CD4-positive, CD25-positive, alpha-beta regulatory T cell (primary cell): ENCODE measurements at regions not wholly inside any gene's neighbourhood (a gene's known extent, or its start where the extent isn't known, plus 50 kb on each side); places are given as distances from the start of the nearest gene placed in this dataset.

Source experiments
- ATAC-seq, 2 donors: fragments of 150-1000 bp; cut with Tn5 transposase; one replicate each; pipeline ENCODE4 v1.10.0; 2021; ENCODE audit warnings: low read depth in 2 of 2, moderate number of reproducible peaks in 2 of 2, moderate library complexity in 1 of 2
- DNase-seq, 3 donors: peaks; one replicate each; pipeline versions ENCODE4 v3.0.0 to v3.0.0-alpha.2; 2012 to 2022; ENCODE audit warnings: mixed read lengths in 1 of 3
- H3K27ac ChIP-seq: one replicate; pipeline ENCODE4 v1.7.0; 2013; ENCODE audit warnings: mild to moderate bottlenecking, low read length; ENCODE audit not compliant: insufficient read depth, poor library complexity, severe bottlenecking
- H3K27me3 ChIP-seq: one replicate; pipeline ENCODE4 v1.7.0; 2013; ENCODE audit warnings: low read length; ENCODE audit not compliant: control insufficient read depth, insufficient read depth
- H3K36me3 ChIP-seq: one replicate; pipeline ENCODE4 v1.7.0; 2013; ENCODE audit warnings: mild to moderate bottlenecking, low read length, moderate library complexity; ENCODE audit not compliant: control insufficient read depth, insufficient read depth
- H3K4me1 ChIP-seq: 2 replicates; pipeline ENCODE4 v1.7.0; 2013; ENCODE audit warnings: mild to moderate bottlenecking, low read length; ENCODE audit not compliant: insufficient read depth, control insufficient read depth, poor library complexity, severe bottlenecking
- H3K4me3 ChIP-seq: one replicate; pipeline ENCODE4 v1.7.0; 2013; ENCODE audit warnings: low read depth, mild to moderate bottlenecking, low read length, moderate library complexity
- H3K9me3 ChIP-seq, 2 experiments: 1 replicate in 1 of 2; 2 replicates in 1 of 2; pipeline ENCODE4 v1.7.0; 2013; ENCODE audit warnings: low read length in 2 of 2, mild to moderate bottlenecking in 1 of 2, moderate library complexity in 1 of 2; ENCODE audit not compliant: control insufficient read depth in 2 of 2
- H3K27ac Mint-ChIP-seq, 3 donors: one replicate each; pipeline ENCODE4 v1.8.0; 2020 to 2022; ENCODE audit warnings: mild to moderate bottlenecking in 3 of 3, mixed read lengths in 3 of 3, moderate library complexity in 2 of 3
- H3K27me3 Mint-ChIP-seq: one replicate; pipeline ENCODE4 v1.8.0; 2022; ENCODE audit warnings: mild to moderate bottlenecking, mixed read lengths
- H3K36me3 Mint-ChIP-seq: one replicate; pipeline ENCODE4 v1.8.0; 2020; ENCODE audit warnings: mixed read lengths
- H3K4me1 Mint-ChIP-seq, 4 donors: one replicate each; pipeline ENCODE4 v1.8.0; 2020 to 2022; ENCODE audit warnings: mixed read lengths in 4 of 4, mild to moderate bottlenecking in 1 of 4
- H3K4me3 Mint-ChIP-seq, 4 donors: one replicate each; pipeline ENCODE4 v1.8.0; 2020 to 2022; ENCODE audit warnings: mild to moderate bottlenecking in 4 of 4, mixed read lengths in 4 of 4, moderate library complexity in 3 of 4
- H3K9me3 Mint-ChIP-seq, 7 donors: one replicate each; pipeline ENCODE4 v1.8.0; 2020 to 2022; ENCODE audit warnings: mixed read lengths in 7 of 7, mild to moderate bottlenecking in 3 of 7, moderate library complexity in 2 of 7

DNA sequence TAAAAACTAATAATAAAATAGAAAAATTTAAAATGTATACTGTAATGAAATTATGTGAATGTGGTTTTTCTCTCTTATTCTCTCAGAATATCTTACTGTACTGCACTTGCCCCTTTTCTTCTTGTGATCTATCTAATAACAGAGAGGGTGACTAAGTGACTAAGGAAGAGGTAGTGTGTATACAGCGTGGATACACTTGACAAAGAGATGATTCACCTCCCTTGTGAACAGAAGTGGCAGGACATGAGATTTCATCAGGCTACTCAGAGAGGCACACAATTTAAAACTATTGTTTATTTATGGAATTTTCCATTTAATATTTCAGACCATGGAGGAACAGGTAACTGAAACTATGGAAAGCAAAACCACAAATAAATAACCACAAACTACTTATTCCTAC, 806.6 kb upstream of the GHITM start:
- Histone ChIP-seq H3K9me3 (peaks cover 2 to 5% of the 10 kb centered on the region in 2 experiments), H3K27ac (no peak overlapping the region), H3K4me3 (no peak overlapping the region), H3K27me3 (no peaks in the 10 kb centered on the region), H3K36me3 (no peaks in the 10 kb centered on the region), H3K4me1 (no peaks in the 10 kb centered on the region)
- H3K9me3 Mint-ChIP-seq = peaks cover 2 to 15% (median 6%) of the 10 kb centered on the region in 7 donors
- no peaks in the 10 kb centered on the region for H3K4me1 Mint-ChIP-seq
- DNase-seq (no peak), ATAC-seq (no peak)
- no peaks in the 10 kb centered on the region for H3K27me3 Mint-ChIP-seq
- H3K36me3 Mint-ChIP-seq = no peaks in the 10 kb centered on the region
- no peak overlapping the region for H3K4me3 Mint-ChIP-seq
- no peak overlapping the region for H3K27ac Mint-ChIP-seq

DNA sequence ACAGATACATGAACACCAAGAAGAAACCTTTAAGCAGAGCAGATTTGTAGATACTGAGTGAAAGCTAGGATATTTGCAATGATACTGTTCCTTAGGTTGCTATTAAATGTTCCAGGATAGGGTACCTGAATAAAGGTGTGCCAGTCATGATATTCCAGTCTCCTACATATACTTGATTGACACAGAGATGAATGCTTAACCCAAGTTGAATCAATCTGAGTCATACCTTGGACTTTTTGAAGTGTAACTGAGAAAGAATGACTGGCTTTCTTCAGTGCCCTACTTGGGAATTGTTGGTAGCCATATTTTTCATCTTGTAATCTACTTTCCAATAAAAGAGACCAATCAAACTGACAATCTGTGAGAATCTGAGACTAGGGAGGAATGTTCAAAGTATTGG, 805.7 kb upstream of the GHITM start:
- Mint-ChIP-seq H3K27ac (no peak overlapping the region), H3K9me3 (peaks cover 3 to 15% (median 7%) of the 10 kb centered on the region in 7 donors), H3K4me3 (no peak overlapping the region), H3K27me3 (no peaks in the 10 kb centered on the region), H3K4me1 (no peaks in the 10 kb centered on the region), H3K36me3 (no peaks in the 10 kb centered on the region)
- ATAC-seq (no peak), DNase-seq (no peak)
- H3K9me3 ChIP-seq = peaks cover 2 to 5% of the 10 kb centered on the region in 2 experiments
- no peak overlapping the region for H3K4me3 ChIP-seq
- H3K27me3 ChIP-seq = no peaks in the 10 kb centered on the region
- H3K4me1 ChIP-seq = no peaks in the 10 kb centered on the region
- no peaks in the 10 kb centered on the region for H3K36me3 ChIP-seq
- no peak overlapping the region for H3K27ac ChIP-seq

DNA sequence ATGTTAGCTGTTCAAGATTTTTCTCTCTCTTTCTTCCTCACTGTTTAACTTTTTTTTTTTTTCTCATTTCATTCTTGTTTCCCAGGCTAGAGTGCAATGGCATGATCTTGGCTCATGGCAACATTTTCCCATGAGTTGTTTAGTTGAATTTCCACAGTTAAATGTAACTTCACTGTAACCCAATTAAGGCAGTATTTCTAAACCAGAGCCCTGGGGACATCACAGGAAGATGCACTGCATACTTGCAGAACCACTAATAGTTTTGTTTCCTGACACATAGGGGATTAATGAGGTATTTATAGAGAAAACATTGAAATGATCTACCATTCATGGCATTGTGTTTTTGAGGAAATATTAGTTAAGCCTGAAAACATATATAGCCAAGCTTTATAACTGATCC, 795.6 kb upstream of the GHITM start:
- Histone ChIP-seq H3K27ac (no peak overlapping the region), H3K4me3 (no peak overlapping the region), H3K27me3 (no peaks in the 10 kb centered on the region), H3K4me1 (no peaks in the 10 kb centered on the region), H3K36me3 (no peaks in the 10 kb centered on the region), H3K9me3 (no peaks in the 10 kb centered on the region)
- Mint-ChIP-seq H3K4me3 (no peak overlapping the region), H3K36me3 (no peaks in the 10 kb centered on the region), H3K9me3 (peaks cover 2 to 20% (median 6%) of the 10 kb centered on the region in 7 donors), H3K4me1 (no peaks in the 10 kb centered on the region), H3K27ac (no peak overlapping the region), H3K27me3 (no peaks in the 10 kb centered on the region)
- DNase-seq (no peak), ATAC-seq (no peak)

- ATAC-seq (no peak), DNase-seq (no peak)
- no peaks in the 10 kb centered on the region for H3K4me1 Mint-ChIP-seq
- no peaks in the 10 kb centered on the region for H3K27me3 Mint-ChIP-seq
- H3K27ac ChIP-seq = no peak overlapping the region
- no peaks in the 10 kb centered on the region for H3K36me3 ChIP-seq
- H3K9me3 ChIP-seq = no peaks in the 10 kb centered on the region
- no peak overlapping the region for H3K4me3 Mint-ChIP-seq
- H3K27me3 ChIP-seq = no peaks in the 10 kb centered on the region
- H3K4me1 ChIP-seq = no peaks in the 10 kb centered on the region
- H3K36me3 Mint-ChIP-seq = no peaks in the 10 kb centered on the region
- peaks cover 0 to 19% (median 2%) of the 10 kb centered on the region in 7 donors for H3K9me3 Mint-ChIP-seq
- no peak overlapping the region for H3K27ac Mint-ChIP-seq
- H3K4me3 ChIP-seq = no peak overlapping the region
These were observed 792.9 kb upstream of the GHITM start for GRCh38 chr10:83346266-83346910.

- no peaks in the 10 kb centered on the region for H3K27me3 Mint-ChIP-seq
- no peaks in the 10 kb centered on the region for H3K4me1 ChIP-seq
- no peak for ATAC-seq
- no peak overlapping the region for H3K4me3 ChIP-seq
- H3K9me3 ChIP-seq = no peaks in the 10 kb centered on the region
- no peaks in the 10 kb centered on the region for H3K36me3 ChIP-seq
- H3K27ac Mint-ChIP-seq = no peak overlapping the region
- no peaks in the 10 kb centered on the region for H3K4me1 Mint-ChIP-seq
- H3K27me3 ChIP-seq = no peaks in the 10 kb centered on the region
- no peak overlapping the region for H3K4me3 Mint-ChIP-seq
- no peak for DNase-seq
- peaks cover 0 to 19% (median 4%) of the 10 kb centered on the region in 7 donors for H3K9me3 Mint-ChIP-seq
- H3K36me3 Mint-ChIP-seq = no peaks in the 10 kb centered on the region
- no peak overlapping the region for H3K27ac ChIP-seq
These were observed 786.7 kb upstream of the GHITM start for GRCh38 chr10:83352588-83352987.

- Mint-ChIP-seq H3K27ac (no peak overlapping the region), H3K4me1 (no peaks in the 10 kb centered on the region), H3K36me3 (no peaks in the 10 kb centered on the region), H3K4me3 (no peak overlapping the region), H3K9me3 (peaks cover 0 to 27% (median 5%) of the 10 kb centered on the region in 7 donors), H3K27me3 (no peaks in the 10 kb centered on the region)
- no peak overlapping the region for H3K27ac ChIP-seq
- no peaks in the 10 kb centered on the region for H3K9me3 ChIP-seq
- ATAC-seq = no peak
- no peaks in the 10 kb centered on the region for H3K4me1 ChIP-seq
- no peaks in the 10 kb centered on the region for H3K36me3 ChIP-seq
- DNase-seq = no peak
- H3K27me3 ChIP-seq = no peaks in the 10 kb centered on the region
- no peak overlapping the region for H3K4me3 ChIP-seq
These were observed 784.9 kb upstream of the GHITM start for GRCh38 chr10:83354456-83354855.

GRCh38 chr10:83357004-83357403, 782.3 kb upstream of the GHITM start:
- H3K36me3 ChIP-seq = no peaks in the 10 kb centered on the region
- H3K9me3 Mint-ChIP-seq = peaks cover 3 to 23% (median 8%) of the 10 kb centered on the region in 7 donors
- H3K4me3 Mint-ChIP-seq = no peak overlapping the region
- H3K36me3 Mint-ChIP-seq = no peaks in the 10 kb centered on the region
- ATAC-seq (no peak), DNase-seq (no peak)
- no peaks in the 10 kb centered on the region for H3K4me1 ChIP-seq
- no peak overlapping the region for H3K27ac ChIP-seq
- no peaks in the 10 kb centered on the region for H3K27me3 ChIP-seq
- no peak overlapping the region for H3K27ac Mint-ChIP-seq
- no peaks in the 10 kb centered on the region for H3K4me1 Mint-ChIP-seq
- H3K9me3 ChIP-seq = no peaks in the 10 kb centered on the region
- H3K4me3 ChIP-seq = no peak overlapping the region
- H3K27me3 Mint-ChIP-seq = no peaks in the 10 kb centered on the region

- H3K27me3 Mint-ChIP-seq = no peaks in the 10 kb centered on the region
- no peak overlapping the region for H3K4me3 ChIP-seq
- H3K4me3 Mint-ChIP-seq = no peak overlapping the region
- H3K27ac ChIP-seq = no peak overlapping the region
- no peak overlapping the region for H3K27ac Mint-ChIP-seq
- no peaks in the 10 kb centered on the region for H3K4me1 ChIP-seq
- H3K27me3 ChIP-seq = no peaks in the 10 kb centered on the region
- H3K4me1 Mint-ChIP-seq = no peaks in the 10 kb centered on the region
- no peaks in the 10 kb centered on the region for H3K9me3 ChIP-seq
- H3K36me3 Mint-ChIP-seq = no peaks in the 10 kb centered on the region
- DNase-seq = no peak
- ATAC-seq = no peak
- H3K36me3 ChIP-seq = no peaks in the 10 kb centered on the region
- H3K9me3 Mint-ChIP-seq = peaks cover 3 to 23% (median 7%) of the 10 kb centered on the region in 7 donors
These were observed 781.7 kb upstream of the GHITM start for GRCh38 chr10:83357627-83358026.
